ENCODE measurements at regions not wholly inside any gene's neighbourhood (a gene's known extent, or its start where the extent isn't known, plus 50 kb on each side); places are given as distances from the start of the nearest gene placed in this dataset.
"Not testable (repeated sequence)": the region's sequence is repeated elsewhere in the genome, so short reads cannot be mapped to it uniquely, and the experiment has no call there.

DNA sequence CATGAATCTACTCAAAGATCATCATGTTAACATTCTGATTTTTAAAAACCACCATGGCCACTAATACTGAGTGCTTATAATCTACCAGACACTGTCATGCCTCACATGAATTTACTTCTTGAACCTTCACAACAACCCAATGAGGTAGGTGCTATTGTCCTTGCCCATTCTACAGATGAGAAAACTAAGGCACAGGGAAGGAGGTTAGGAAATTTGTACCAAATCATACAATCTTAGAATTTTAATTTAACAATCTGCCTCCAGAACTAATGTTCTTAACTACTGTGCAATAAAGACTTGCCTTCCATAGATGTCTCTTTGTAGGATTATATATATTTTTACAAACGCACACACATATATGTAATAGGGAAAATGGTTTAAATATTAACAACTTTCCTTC lies 269.5 kb downstream of the ALDH8A1 start:
- DNase-seq (ENCODE audit: low read depth in 4 of 4, low spot score in 2 of 4): no peak

DNA sequence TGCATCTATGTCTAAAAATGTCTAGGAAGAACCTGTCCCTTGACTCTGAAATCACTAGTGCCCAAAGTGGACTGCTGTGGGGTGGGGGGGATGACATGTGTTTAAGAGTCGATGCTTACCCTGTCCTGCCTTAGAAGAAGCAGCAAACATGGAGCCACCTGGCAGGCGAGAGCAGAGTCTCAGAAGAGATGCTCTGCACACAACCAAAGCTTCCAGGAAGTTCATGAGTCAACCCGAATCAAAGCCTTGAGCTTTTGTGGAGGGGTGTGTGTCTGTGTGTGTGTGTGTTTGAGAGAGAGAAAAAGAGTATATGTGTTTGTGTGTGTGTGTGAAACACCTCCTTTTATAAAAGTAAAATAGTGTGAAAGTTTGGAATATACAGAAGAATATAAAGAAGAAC lies 269.9 kb downstream of the ALDH8A1 start:
- DNase-seq (ENCODE audit: low read depth in 4 of 4, low spot score in 2 of 4): no peak

DNA sequence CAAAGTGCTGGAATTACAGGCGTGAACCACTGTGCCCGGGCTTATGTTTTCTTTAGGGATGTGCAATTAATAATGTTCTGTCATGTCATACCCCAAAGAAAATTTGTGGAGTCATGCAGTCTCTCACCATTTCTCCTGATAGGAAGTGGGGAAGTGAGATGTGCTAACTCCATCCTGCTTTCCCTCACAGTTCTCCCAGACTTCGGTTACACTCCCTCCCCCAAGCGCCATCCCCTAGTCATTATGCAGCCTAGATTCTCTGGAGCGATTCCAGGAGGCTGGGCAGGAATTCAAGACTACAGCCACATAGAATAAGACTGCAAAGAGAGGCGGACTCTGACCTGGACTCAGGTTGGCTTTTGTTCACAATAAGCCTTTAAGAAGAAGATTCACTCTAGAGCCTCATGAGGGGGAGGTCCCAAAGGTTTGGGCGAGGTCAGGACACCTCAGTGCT lies 271.4 kb downstream of the ALDH8A1 start:
- DNase-seq (ENCODE audit: low read depth in 4 of 4, low spot score in 2 of 4): peak in 3 of 4 donors; percentile 26 to 69 (median 53)

DNA sequence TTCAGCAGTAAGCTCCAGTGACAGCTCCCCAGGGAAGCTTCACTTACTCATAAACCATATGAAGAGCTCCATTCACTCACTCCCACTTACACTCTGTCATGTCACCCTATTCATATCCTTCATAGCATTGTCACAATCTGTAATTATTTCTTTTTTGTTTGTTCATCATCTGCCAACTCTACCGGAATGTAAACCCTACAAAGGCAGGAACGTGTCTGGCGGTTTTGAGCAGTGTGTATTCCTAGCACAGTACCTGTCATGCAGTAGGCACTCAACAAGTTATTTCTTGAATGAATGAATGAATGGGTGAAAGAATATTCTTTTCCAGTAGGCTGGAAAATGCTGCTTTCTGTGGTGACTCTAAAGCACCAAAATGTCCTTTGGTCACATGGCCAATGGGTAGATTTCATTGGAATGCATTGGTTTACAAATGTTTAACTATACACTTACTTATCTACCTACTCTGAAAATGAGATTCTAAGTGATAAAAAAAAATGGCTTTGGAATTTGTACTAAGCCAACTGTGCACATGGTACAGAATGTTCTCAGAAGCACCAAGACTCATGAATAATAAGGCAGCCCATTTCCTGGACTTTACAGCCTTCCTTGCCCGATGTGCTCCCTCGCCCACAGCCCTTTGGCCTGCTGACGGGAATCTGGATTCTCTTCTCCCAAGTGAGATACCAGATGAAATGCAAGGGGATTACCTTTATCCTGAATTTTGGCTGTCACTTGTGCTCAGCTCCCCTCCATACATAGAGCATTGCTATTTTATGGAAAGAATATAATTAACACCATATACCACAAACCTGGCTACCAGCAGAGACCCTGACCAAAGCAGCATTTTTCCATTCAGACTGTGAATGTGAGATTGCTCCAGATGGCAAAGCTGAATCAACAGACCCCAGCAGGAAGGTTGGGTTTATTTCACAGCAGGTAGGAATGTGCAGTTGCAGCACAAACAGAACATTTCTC lies 273.3 kb downstream of the ALDH8A1 start:
- no peak for DNase-seq (ENCODE audit: low read depth in 4 of 4, low spot score in 2 of 4)

DNA sequence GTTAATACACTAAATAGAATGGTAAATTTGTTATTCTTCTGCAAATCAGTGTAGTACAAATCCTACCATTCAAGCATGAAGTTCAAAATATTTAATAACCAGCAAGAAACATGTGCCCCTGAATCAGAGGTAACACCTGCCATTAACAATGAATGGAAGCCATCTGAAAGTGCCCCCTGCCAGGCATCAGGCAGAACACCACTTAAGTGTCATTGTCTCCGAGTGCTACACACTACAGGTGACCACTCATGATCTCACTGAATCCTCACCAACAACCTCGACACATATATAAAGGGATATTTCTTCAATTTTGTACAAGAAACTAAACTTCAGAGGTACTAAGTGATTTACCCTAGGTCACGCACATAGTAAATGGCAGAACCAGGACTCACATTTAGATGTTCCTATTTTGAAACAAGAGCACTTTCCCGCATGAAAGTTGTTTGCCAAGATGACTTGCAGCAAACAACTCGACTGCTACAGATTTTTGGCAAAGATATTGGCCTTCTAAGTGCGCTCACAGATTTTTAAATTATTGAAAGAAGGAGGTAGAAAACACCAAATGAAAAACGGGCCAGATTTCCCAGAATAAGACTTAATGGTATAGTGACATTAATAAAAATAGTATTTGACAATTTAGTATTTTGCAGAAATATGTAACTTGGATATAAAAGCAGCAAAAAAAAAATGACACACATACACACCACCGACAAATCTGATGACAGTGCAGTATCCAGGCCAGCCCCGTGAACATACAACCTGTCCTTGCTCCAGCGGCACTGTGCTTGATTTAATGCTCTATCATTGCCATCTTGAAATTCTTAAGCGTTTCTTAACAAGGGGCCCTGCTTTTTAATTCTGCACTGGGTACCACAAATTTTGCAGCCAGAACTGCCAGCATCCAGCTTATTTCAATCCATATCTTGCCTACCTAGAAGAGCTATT lies 274.5 kb downstream of the ALDH8A1 start:
- DNase-seq (ENCODE audit: low read depth in 4 of 4, low spot score in 2 of 4): no peak

DNA sequence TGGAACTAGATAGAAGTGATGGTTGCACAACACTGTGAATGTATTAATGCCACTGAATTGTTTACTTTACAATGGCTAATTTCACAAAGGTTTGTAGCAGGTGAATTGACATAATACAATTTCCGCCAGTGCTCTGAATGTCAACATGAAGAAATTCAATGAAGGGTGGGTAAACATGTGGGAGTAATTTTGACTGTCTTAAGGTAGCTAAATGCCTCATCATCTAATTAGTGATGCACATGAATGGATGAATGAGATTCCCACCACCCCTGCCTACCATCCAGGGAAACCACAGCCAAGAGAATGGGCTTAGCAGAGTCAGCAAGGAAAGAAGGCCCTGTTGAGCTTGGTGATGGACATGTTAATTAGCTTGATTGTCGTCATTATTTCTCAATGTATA lies 275.3 kb downstream of the ALDH8A1 start:
- no peak for DNase-seq (ENCODE audit: low read depth in 4 of 4, low spot score in 2 of 4)

DNA sequence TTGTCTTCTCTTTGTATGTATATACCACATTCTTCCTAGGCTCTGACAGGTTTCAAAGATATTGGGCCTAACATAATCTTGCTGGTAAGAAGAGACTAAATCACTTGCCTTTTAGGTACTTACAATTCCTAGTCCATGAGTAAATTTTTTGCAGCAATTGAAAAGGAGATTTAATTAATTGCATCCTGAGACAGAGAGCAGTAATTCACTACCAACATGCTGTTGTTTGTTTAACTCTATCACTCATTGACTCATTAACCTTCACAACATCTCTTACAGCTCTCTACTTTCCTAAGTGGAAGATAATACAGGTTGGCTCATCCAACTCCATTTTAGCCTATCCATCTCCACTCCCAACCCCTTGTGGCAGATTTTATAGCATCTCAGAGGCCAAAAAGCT lies 280.4 kb downstream of the ALDH8A1 start:
- DNase-seq (ENCODE audit: low read depth in 4 of 4, low spot score in 2 of 4): peak in 1 of 4 donors; percentile 36

DNA sequence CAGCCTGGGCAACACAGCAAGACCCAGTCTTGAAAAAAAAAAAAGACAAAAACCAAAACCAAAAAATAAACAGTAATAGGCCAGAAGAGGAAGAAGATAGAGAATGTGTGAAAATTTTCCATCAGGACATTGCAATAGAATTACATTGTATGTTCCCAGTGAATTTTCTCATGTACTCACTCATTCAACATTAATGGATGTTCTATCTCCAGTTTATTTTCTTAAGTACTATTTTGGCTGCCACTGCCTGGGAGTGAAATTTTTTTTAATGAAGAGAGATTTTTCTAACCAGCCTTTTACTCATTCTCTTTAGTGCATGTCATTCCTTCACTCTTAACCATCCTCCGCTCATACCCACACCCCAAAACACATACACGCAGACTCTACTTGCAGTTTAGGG lies 282.8 kb downstream of the ALDH8A1 start:
- DNase-seq (ENCODE audit: low read depth in 4 of 4, low spot score in 2 of 4): no peak

DNA sequence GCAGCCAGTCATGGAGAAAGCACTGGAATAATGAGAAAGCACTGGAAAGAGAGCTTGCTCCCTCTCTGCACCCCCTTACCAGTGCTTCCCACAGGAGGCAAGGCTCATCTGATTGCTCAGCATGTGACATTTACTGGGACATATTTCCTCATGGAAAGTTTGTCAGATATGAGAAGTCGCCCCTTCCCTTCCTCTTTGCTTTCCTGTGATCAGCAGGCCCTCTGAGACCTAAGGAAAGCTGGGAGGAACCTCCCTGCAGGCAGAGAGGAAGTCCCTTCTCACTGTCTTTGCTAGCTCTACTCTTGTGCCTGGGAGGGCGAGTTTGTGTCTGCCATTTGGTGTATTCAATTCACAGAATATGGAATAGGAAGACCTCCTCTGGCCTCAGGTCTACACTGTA lies 283.8 kb downstream of the ALDH8A1 start:
- no peak for DNase-seq (ENCODE audit: low read depth in 4 of 4, low spot score in 2 of 4)

DNA sequence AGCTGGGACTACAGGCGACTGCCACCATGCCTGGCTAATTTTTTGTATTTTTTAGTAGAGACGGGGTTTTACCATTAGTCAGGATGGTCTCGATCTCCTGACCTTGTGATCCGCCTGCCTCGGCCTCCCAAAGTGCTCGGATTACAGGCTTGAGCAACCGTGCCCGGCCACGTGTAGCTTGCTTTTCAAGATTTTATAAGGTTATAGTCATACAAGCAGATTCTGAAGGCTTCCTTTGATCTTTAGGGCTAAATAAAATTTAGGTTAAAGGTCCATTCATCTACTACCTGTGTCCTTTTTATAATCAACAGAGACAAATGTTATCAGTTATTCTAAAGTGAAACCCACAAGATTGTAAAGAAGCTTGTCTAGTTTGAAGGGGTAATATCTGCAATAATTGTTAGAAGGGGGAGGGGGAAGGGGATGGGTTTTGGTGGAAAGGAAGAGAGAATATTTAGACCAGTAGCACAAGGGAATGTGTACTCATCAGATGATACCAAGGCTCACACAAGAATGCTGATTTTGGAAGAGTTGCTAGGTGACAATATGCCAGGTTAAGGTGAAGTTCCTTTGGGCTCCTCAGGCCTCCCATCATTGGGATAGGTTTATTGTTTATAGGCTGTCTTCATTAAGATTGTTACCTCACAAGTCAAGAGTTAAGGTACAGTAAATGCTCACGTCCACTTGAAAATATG lies 284.7 kb downstream of the ALDH8A1 start:
- no peak for DNase-seq (ENCODE audit: low read depth in 4 of 4, low spot score in 2 of 4)

DNA sequence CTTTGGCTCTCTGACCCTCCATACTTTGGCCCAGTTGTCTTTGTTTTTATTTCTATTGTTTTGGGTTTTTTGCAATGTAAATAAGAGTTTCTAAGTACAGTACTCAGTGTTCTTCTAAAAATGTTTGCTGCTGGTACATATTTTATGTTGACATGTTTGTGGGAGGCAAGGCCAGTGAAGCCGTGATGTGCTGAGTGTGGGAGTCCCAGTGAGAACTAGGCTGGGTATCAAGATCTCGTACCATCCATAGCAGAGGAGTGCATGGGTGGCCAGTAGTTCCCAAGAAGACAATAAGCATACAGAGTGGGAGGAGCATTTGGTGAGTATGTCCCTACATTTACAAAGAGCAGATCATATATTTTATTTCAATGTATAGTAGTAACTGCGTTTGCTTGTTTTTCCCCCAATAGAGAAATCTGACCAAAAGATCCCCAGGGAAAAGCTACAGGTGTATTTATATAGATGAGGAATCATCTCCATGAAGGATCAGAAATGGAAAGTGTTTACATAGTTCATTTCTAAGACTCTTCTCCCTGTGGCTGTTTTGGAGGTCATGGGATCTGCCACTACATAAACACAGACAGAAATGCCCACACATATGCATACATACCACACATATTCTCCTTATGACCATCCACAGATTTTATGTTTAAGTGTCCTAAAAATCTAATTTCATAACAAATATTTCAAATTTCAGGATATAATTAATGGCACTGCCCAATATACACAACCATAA lies 285.9 kb downstream of the ALDH8A1 start:
- DNase-seq (ENCODE audit: low read depth in 4 of 4, low spot score in 2 of 4): no peak

DNA sequence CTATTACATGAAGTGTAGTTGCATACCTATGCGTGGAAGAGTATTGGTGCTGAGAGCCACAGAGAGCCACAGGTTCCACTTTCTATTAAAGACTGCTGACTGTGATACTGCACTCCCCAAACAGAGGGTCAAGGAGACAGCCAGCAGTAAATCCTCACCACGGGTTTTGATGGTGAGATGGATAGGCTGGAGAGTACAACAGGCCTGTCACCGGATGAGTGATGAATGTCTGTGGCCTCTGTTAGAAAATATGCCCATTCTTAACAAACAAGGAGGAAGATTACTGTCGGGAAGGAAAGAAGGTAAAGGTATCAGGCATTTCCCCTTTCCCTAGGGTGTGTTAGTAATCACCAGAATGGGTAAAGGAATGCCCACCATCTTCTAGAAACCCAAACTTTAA lies 286.5 kb downstream of the ALDH8A1 start:
- no peak for DNase-seq (ENCODE audit: low read depth in 4 of 4, low spot score in 2 of 4)

DNA sequence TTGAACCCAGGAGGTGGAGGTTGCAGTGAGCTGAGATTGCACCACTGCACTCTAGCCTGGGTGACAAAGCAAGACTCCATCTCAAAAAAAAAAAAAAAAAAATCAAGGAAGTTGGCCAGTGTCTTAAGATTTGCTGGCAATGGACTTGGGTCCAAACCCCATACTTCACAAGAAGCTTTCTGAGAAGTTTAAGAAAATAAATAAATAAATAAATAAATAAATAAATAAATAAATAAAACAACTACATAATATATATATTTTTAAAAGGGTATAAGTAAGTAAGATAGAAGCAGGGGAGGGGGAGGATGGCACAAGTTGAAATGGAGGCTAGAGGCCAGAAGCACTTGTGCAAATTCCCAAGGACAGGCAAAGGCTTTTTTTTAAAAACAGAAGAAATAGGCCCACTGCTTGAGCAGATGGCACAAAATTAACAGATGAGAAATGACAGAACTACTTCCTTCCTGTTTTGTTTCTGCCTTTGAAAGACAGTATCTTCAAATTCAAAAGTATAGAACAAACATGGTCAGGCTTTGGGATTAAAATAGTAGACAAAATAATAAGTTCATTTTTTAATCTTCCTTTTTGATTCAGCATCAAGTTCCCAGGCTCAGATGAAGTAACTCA lies 287.7 kb downstream of the ALDH8A1 start:
- no peak for DNase-seq (ENCODE audit: low read depth in 4 of 4, low spot score in 2 of 4)

DNA sequence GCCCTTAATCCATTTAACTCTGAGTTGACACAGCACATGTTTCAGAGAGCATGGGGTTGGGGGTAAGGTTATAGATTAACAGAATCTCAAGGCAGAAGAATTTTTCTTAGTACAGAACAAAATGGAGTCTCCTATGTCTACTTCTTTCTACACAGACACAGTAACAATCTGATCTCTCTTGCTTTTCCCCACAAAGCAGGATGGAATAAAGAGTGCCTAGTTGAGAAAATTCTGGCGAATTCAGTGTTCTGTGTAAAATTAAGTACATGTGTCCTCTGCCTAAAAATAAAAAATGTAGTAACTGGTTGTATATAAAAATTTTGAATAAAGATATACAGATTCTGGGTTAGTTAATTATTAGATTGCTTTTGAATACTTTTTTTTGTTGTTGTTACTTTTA lies 290.0 kb downstream of the ALDH8A1 start:
- not testable (repeated sequence) for DNase-seq (ENCODE audit: low read depth in 4 of 4, low spot score in 2 of 4)

DNA sequence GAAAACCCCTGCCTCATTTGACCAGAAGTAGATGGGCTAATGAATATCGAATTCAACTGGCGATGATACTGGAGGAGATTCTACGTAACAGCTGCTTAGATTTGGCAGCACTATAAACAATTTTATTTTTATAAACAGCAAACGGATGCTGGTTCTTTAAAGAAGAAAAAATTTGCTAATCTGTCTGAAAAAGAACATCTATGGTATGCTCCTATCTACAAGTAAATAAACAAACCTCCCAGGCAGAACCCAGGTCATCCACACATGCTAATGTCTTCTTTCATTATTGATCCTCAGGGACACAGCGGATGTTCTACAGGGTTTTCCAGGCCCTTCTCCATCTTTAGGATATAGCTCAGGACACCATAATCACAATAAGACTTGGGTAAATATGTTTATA lies 291.3 kb downstream of the ALDH8A1 start:
- DNase-seq (ENCODE audit: low read depth in 4 of 4, low spot score in 2 of 4): no peak

DNA sequence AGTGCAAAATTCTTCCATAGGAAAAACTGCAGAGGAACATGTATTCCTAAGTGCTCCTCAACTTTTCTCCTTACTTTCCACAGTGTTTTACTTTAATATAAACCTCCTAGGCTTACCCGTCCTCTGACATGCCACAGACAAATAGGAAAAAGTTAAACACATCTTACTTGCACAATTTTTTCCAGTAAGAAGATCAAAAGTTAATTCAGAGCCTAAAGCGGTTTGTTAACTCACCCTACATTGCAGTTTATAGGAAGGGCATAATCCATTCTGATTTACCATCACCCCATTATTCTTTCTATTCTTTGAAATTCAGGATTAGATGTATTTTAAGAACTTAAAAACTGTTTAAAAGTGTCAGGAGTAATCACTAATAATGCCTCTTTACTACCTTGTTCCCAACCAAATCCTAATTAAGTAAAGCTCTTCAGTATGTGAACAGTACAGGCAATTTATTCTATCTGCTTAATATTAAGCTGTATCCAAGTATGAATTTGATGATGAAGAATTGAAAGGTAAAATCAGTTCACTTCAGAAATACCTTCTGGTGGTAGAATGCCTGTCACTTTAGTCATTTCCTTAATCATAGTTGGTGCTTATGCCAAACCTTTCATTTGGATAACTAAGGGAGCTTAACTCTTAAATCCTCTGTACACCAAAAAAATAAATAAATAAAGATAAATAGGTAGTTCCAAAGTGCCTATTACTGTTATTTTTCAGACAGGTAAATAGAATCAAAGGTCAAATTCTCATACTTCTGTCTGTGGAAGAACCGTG lies 292.0 kb downstream of the ALDH8A1 start:
- no peak for DNase-seq (ENCODE audit: low read depth in 4 of 4, low spot score in 2 of 4)

DNA sequence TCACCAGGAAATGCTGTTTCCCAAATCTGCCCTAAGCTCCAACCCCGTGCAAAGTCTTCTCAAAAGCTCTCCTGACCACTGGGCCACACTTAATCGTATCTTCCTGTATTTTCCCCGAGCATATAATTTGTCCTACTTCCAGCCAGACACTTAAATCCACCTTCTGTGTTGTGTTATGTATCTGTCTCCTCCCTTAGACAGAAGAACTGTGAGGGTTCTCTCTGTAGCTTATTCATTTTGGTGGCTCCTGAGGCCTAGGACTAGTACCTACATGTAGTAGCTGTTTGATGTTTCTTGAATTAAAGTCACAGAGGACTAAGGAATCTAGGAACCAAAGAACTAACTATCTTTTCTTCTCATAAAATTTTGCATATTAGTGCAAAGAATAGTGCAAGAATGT lies 292.6 kb downstream of the ALDH8A1 start:
- DNase-seq (ENCODE audit: low read depth in 4 of 4, low spot score in 2 of 4): no peak

DNA sequence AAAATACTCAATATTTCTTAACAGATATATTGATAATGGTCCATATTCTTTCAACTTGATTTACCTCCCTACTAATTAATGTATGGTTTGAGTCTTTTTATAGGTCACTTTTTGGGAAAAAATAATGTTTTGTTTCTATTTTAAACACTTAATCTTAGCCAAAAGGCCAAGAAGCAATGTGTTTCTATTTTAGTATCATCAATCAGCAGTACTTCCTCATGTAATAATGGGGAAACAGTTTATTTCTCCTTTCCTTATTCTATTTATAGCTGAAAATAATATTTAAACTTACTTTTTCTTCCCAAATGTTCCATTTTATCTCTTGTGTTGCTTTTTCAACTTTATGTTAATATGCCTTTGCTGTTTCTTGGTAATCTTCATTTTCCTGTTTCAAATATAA lies 295.1 kb downstream of the ALDH8A1 start:
- no peak for DNase-seq (ENCODE audit: low read depth in 4 of 4, low spot score in 2 of 4)

DNA sequence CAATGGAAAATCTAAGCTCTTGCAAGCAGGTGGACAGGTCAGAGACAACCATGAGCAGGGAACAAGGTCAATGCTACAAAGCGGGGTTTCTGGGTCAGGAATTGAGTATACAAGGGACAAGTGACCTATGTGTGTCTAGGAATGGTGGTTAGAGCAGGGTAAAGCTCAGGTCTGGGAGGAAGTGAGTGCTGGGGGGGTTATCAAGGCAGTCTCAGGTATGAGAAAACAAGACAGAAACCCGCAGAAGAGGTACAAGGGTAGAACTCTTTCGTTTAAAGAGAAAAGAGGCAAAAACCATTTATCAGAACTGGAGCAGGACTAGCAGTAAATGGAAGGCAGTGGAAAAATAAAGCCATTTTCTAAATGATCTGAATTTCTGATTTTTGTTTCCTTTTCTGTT lies 298.4 kb downstream of the ALDH8A1 start:
- DNase-seq (ENCODE audit: low read depth in 4 of 4, low spot score in 2 of 4): no peak
